ENCODE measurements at regions not wholly inside any gene's neighbourhood (a gene's known extent, or its start where the extent isn't known, plus 50 kb on each side); places are given as distances from the start of the nearest gene placed in this dataset.

GRCh38 chr3:105187344-105187743, 179.4 kb upstream of the ALCAM start:
- no peak for TF ChIP-seq CTCF (IDR thresholded peaks at IDR 0.05; ENCODE audit: low read depth, low read length)
- no peak for TF ChIP-seq POLR2A (IDR thresholded peaks at IDR 0.05; ENCODE audit: extremely low read depth, insufficient read length)
- TF ChIP-seq MAX (IDR thresholded peaks at IDR 0.05; ENCODE audit: low read depth, low read length): no peak
- TF ChIP-seq MYC (IDR thresholded peaks at IDR 0.05; ENCODE audit: low read depth, low read length): no peak

All from NB4 (cell line).